NCI-H748 (cell line): ENCODE measurements at regions not wholly inside any gene's neighbourhood (a gene's known extent, or its start where the extent isn't known, plus 50 kb on each side); places are given as distances from the start of the nearest gene placed in this dataset.
"Not testable (repeated sequence)": the region's sequence is repeated elsewhere in the genome, so short reads cannot be mapped to it uniquely, and the experiment has no call there.

Experiments
- DNase-seq: peaks from one replicate; lab custom pipeline; 2025; ENCODE audit not compliant: unreplicated experiment; lab: John Stamatoyannopoulos, UW

DNA sequence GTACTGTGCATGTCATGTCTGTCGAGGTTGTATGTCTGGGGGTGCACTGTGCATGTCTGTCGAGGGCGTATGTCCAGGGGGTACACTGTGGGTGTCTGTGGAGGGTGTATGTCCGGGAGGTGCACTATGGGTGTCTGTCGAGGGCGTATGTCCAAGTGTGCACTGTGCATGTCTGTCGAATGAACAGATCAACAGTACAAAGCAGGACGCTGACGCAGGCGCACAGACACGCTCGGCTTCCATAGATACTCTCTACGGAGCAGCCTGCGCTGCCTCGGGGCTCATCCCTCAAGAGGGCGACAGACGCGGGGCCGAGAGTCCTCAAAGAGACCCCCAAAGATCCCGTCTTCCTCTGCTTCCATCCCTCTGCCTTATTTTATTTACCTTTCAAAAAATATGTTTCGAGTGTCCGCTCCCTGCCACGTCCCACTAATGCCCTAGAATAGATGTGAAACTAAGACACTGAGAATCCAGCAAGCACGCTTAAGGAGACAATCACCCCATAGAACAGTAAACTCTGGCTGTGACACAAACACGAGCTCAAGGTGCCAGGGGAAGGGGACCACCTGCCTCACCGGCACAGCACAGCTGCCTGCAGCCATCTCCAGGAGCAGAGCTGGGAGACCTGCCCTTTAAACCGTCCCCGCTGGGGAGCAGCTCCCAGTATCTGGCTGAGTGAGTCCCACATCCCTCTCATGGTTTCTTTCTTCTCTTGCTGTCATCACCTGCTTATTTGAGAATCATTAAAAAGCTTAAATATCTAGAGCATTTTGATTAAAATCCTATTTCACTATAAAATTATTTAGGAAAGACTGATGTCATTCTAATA lies 250.5 kb upstream of the MYT1L start:
- peak; percentile 62 for DNase-seq

DNA sequence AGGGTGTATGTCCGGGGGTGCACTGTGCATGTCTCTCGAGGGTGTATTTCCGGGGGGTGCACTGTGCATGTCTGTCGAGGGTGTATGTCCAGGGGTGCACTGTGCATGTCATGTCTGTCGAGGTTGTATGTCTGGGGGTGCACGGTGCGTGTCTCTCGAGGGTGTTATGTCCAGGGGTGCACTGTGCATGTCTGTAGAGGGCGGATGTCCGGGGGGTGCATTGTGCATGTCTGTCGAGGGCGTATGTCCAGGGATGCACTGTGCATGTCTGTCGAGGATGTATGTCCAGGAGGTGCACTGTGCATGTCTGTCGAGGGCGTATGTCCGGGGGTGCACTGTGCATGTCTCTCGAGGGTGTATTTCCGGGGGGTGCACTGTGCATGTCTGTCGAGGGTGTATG lies 249.8 kb upstream of the MYT1L start:
- DNase-seq, result not testable (repeated sequence)

DNA sequence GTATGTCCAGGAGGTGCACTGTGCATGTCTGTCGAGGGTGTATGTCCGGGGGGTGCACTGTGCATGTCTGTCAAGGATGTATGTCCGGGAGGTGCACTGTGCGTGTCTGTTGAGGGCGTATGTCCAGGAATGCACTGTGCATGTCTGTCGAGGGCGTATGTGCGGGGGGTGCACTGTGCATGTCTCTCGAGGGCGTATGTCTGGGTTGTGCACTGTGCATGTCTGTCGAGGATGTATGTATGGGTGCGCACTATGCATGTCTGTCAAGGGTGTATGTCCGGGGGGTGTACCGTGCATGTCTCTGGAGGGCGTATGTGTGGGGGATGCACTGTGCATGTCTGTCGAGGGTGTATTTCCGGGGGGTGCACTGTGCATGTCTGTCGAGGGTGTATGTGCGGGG lies 249.3 kb upstream of the MYT1L start:
- DNase-seq, result no peak

DNA sequence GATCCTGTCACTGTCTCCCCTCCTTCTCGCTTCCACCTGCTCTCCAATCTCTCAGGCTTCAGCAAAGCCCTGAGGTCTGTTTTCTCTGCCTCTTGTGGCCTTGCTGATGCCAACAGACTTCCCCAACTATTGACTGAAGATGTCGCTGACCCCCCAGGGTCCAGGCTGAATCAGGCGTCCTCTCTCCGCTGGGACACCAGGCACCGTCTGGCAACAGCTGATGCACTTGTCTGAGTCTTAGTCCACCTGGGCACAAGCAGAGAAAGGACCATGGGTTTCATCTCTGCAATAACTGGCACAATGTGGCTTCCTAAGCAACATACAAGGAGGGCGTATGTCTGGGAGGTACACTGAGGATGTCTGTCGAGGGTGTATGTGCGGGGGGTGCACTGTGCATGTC lies 248.7 kb upstream of the MYT1L start:
- DNase-seq, result no peak

DNA sequence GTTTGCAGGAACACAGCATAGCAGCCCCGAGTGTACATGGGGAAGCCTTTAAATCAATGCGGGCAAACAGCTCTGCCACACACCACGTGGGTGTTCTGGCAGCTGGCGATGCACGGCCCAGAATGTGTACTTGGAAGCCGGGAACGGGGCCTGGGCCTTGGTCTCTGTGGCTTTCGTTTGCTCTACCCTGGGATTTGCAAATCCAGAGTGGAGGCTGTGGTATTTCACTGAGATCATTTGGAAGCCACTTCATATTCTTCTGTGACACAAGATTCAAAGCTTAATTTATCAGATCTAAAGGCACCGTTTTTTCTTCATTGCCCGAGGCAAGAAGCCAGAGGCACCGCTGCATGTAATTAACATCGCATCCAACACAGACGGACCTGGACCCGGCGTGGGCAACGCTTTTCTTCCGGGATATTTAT lies 246.3 kb upstream of the MYT1L start:
- peak; percentile 94 for DNase-seq

DNA sequence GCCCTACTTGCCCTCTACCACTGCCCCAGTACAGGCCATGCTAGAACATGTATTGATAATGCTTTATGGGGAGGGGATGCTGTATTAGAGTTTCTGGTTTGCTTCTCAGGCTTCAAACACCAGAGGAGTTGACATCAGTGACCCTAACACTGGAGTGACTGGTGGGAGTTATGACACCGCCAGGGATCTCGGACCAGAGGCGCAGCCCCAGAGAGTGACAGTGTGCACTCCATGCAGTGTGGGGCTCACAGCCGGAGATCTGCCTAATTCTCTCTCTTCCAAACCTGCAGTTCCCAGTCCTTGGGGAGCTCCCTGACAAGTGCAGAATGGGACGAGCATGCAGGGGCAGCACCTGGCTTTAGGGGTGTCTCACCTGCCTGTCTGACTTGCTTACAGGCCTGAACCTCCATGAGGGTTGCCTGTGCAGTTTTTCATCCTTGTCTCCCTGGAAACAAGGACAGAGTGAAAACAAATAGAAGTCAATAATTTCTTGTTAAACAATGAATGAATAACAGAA lies 244.9 kb upstream of the MYT1L start:
- DNase-seq, result peak; percentile 96

DNA sequence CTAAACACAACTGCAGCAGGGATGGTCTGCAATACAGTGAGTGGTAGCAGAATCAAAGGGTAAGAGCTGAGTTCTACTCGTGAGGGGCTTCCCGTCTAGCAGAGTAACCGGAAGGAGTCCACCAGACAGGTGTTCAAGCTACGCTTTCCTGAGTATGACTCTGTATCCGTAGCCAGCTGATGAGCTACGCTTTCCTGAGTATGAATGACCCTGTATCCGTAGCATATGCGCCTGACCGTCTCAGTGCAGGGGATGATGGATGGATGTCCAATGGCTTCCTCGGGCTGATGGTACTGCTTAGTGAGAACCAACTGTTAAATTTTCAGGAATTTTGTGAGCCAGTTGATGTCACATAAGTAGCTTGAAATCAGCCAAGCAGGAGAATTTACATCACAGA lies 244.1 kb upstream of the MYT1L start:
- no peak for DNase-seq

DNA sequence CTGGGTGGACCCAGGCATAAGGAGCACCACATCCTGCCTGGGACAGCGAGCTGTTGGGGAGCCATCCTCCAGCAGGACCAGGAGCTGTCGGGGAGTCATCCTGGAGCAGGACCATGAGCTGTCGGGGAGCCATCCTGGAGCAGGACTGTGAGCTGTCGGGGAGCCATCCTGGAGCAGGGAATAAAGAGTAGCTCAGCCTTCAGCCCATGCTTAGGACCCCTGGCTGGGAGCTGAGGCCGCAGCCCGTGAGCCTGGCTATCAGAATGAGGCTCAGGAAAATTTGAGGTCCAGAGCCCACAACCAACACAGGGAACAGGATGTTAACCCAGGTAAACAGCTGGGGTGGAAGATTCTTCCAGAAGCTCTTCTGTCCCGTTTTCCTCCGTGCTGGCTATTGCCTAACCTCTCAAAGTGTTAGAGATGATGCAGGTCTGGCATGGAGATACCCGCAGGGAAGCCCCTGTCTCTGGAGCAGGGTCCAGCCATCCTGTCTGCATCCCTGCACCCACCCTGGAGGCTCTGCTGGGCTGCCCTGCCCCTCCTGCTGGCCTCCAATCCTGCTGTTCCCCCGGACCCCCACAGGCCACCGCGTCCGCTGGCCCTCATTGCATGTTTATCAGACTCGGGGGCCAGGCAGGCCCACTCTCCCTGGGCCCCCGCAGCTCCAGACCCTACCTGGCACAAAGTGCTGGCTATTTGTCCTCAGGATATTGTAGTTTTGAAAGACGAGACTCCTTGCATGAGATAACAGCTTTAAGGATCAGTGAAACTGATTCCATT lies 243.5 kb upstream of the MYT1L start:
- DNase-seq, result no peak

DNA sequence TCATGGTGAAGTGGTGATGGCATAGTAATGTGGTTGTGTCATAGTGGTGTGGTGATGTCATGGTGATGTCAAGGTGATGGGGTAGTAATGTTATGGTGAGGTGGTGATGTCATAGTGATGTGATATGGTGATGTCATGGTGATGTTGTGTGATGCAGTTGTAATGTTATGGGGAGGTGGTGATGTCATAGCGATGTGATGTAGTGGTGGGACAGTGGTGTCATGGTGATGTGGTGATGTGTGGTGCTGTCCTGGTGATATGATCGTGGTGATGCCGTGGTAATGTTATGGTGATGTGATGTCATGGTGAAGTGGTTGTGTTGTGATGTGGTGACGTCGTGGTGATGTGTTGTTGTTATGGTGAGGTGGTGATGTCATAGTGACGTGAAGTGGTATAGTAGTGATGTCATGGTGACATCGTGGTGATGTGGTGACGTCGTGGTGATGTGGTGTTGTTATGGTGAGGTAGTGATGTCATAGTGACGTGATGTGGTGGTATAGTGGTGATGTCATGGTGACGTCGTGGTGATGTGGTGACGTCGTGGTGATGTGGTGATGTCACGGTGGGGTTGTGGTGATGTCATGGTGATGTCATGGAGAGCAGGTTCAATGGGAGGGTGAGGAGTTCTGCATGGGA lies 242.7 kb upstream of the MYT1L start:
- DNase-seq, result no peak

DNA sequence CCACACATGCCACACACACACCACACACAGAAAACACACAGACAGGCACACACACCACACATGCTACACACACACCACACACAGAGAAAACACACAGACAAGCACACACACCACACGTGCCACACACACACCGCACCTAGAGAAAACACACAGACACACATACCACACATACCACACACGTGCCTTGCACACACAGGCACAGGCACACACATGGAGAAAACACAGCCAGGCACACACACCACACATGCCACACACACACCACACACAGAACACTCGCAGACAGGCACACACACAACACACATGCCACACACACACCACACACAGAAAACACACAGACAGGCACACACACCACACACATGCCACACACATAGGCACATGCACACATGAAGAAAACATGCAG lies 242.1 kb upstream of the MYT1L start:
- no peak for DNase-seq

DNA sequence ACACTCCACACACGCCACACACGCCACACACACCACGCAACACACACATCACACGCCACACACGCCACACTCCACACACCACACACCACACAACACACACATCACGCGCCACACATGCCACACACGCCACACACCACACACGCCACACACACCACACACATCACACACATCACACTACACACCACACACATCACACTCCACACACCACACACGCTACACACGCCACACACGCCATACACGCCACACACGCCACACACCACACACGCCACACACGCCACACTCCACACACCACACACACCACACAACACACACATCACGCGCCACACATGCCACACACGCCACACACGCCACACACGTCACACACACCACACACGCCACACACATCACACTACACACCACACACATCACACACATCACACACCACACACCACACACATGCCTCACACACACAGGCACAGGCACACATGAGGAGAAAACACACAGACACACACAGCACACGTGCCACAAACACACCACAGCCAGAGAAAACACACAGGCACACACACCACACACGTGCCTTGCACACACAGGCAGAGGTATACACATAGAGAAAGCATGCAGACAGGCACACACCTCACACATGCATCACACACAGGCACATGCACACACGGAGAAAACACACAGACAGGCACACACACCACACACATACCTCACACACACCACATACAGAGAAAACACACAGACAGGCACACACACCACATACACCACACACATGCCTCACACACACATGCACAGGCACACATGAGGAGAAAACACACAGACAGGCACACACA lies 241.5 kb upstream of the MYT1L start:
- no peak for DNase-seq

DNA sequence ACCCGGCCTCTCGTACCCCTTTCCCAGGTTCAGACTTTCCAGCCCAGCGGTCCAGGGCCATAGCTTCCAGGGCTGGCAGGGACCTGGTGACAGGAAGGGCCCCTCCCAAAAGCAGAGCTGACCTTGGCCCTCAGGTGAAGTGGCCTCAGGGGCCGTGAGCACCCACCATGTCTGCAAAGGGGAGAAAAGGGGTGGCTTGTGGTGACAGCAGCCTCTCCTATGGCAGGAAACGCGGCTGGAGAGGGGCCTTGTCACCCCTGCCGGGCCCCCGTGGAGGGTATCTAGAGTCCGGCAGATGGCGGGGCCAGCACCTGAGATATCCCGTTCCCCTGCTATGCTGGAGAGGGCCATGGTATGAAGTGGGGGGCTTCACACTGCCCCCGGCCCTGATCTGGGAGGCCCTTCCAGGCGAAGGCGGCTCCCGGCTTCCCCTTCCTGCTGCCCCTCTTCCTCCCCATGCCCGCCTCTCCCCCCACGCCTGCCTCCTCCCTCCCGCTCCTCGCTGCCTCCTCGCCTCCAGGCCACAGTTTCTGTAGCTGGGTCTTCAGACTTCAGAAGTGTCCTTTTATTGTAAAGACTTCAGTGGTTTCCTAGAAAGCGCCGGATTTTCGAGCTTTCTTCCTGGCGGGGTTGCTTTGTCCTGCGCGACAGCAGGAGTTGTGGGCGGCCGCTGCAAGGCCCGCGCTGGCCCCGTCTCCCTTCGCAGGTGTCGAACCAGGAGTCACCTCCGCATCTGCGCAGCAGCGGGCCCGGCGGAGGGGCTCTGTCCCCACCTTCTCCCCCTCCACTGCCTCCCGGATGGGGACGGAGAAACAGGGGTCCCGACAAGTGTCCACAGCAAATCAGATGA lies 240.5 kb upstream of the MYT1L start:
- DNase-seq, result no peak

DNA sequence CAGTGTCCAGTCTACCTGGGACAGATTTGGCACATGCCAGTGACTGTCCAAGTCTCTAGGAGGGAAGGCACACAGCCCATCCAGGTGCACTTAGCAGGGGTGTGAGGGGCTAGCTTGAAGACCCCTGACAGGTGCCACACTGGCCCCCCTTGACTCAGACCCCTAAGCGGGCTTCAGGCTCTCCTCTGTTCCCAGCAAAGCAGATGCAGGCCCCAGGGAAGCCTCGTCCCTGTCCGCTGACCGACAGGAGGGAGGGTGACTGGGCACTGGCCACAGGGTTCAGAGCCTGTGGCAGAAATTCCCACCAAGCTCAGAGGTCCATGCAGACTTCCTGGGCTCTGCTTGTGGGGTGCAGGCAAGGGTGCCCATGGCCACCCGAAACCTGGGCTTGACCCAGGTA lies 239.8 kb upstream of the MYT1L start:
- no peak for DNase-seq

DNA sequence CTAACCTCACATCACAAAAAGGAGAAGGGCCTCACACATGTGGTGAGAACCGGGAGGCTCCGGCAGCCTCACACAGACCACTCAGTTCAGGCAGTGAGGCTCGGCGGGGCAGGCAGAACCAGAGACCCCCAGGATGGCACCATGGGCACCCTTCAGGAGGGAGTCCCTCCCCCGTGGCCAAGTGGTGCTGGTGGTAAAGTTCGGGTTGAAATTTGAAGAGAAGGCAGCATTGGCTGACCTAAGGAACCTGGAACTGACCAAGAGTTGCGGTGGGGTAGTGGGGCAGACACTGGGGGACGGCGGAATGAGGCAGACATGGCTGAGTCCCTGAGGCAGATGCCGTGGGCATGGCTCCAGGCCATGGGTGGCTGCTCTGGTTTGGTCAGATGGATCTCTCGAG lies 239.3 kb upstream of the MYT1L start:
- DNase-seq, result no peak

DNA sequence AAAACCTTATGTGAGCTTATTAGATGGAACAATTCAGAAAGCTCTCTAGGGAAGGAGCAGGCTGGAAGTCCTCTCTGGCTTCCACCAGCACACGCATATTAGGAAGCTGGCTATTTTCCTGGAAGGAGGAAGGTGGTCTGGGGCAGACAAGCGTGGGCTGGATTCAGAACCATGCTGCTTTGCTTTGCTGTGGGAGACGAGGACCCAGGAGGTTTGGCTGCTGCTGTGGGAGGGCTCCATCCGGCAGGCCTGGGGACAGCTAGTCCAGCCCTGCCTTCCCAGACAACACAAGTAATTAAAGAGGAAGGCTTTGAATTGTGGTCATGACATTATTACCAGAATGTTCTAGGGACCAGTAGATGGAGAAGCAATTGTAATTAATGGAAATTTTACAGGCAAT lies 238.8 kb upstream of the MYT1L start:
- no peak for DNase-seq

DNA sequence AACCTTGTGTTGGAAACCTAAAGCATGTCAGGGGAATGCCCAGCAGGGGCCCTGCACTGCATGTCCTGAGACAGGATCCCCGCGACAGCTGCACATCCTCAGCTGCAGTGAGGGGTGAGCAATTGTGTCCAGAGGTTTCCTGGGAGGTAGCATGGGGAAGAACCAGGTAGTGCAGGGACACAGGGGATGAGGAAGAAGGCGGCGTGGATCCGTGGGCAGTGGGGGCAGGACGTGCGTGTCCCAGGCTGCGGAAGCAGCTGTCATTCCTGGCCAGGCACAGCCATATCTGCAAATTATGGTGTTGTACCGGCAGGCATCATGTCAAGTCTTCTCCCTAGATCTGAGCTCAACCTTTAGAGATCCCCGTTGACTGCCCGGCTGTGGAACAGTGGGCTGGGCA lies 238.2 kb upstream of the MYT1L start:
- DNase-seq, result no peak

DNA sequence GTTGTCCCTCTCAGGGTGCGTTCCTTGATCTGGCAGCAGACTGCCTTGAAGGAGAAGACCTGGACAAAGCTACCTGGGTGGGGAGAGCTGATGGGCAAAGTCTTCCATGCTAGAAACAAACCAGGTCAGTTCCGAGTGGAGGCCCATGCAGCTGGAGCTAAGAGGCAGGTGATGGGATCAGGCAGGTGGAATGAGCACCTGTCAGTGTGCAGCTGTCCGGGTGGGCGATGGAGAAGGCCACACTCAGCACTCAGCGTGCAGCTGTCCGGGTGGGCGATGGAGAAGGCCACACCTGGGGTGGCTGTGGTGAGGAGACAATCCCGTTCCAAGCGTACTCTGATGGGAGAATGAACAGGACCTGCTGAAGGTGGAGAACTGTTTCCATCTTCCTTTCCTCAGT lies 237.3 kb upstream of the MYT1L start:
- peak; percentile 16 for DNase-seq

DNA sequence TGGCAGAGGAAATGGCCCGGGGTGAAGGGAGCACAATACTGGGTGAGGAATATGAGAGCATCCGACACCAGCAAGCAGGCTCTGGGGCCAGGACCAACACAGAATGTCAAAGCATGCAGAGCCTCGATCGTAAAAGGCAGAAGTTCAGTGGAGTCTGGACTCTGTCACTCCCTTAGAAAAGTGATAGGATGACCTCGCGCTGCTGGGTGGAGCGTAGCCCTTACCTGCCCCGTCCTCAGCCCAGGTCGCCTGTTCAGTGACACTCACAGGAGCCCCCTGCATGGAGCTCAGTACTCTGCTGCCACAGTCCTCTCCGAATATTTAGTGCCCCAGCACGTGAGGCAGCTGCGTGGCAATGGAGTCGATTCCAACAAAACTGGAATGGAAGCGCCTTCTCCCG lies 236.7 kb upstream of the MYT1L start:
- no peak for DNase-seq

DNA sequence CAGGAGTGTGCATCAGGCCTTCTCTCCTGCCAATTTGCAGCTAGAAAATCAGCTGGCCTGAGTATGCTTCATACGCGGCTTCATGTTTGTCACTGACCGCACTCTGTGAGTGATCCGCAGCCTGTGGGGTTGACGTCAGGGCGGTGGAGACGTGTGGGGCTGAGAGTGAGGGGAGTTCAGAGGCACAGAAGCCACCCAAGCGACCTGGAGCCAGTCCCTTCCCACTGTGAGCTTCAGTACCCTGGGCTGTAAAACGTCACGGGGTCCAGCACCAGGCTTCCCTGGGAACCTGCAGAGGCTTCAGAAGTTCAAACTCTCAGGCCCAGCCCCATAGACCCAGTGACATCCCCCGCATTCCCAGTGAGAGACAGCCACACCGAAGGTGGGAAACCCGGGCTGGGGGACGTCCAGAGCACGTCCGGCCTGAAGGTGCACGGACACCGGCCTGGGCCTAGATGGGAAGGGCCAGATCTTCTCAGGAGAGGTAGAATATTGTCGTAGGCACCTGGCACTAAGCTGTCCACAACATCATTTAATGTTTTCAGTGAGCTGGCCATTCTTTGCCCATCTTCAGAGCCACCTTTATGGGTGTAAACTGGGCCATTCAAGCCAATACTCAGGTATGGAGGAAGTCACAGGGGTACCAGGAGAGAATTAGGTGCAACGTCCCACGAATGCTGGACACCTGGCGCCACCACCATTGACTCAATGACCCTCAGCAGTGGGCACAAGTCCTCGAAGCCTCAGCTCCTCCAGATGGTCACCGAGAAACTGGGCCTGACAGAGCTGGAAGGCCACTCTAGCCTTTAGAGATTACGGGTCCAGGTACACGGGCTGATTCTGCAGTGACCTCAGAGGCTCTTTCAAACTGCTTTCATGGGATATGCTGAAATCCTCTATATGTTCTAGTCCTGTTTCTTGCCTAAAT lies 235.6 kb upstream of the MYT1L start:
- DNase-seq, result no peak
